ENCODE measurements at regions not wholly inside any gene's neighbourhood (a gene's known extent, or its start where the extent isn't known, plus 50 kb on each side); places are given as distances from the start of the nearest gene placed in this dataset.
"Not testable (repeated sequence)": the region's sequence is repeated elsewhere in the genome, so short reads cannot be mapped to it uniquely, and the experiment has no call there.

DNA sequence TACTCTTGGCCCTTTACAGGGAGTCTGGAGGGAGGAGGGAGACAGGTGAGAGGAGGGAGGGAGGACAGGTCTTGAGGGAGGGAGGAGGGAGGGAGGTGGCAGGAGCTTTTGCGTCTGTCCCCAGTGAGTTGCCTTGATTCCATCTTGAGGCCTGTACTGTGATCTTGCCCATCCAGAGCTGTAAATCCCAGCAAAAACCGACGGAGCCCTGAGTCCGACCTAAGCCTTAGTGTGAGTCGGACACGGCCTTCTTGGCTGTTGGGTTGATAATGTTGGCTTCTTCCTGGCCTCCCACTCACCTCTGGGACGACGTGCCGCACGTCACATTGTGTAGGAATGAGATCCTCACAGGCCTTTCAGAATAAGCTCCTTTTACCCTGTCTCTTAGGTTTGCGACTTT lies 72.5 kb downstream of the RGS12 start:
- no peak for DNase-seq (ENCODE audit: low spot score)

DNA sequence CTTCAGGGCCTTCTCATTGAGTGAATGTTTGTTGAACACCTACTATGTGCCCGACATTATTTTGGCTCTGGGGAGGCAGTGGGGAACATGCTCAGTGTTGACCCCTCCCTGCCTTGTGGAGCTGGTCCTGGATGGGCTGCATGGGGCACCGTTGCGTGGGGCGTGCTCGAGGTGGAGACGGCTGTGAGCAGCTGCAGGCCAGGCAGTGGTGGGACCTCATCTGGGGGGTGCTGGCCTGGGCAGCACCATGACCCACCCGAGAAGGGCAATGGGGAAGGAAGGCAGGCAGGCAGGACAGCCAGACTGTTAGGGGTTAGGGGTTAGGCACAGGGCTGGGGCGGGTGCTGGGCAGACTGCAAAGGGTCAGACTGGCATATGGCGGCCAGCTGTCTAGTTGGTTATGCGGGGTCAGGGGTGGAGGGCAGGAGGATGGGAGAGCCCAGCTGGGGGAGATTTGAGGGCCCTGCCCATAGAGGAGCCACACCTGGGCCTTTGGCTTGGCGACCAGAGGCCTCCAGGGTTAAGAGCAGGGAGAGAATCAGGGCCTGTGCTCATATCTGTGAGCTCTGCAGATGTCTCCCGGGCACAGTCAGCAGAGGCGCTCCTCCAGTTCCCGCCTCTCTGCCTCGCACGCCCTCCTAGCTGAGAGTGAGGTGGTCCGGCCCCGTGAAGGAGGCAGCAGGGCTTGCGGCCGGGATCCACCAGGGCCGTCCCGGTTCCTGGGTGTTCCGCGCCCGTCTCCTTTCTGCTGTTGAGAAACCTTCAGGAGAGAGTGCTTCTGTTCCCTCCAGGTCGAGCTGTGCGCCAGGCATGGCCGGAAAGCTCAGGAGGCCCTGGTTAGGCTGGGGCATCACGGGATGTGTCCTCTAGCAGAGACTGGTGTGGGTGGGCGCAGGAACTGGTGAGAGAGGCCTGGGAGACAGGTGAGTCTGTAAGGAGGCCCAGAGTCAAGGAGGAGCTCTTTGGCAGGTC lies 73.3 kb downstream of the RGS12 start:
- no peak for DNase-seq (ENCODE audit: low spot score)

DNA sequence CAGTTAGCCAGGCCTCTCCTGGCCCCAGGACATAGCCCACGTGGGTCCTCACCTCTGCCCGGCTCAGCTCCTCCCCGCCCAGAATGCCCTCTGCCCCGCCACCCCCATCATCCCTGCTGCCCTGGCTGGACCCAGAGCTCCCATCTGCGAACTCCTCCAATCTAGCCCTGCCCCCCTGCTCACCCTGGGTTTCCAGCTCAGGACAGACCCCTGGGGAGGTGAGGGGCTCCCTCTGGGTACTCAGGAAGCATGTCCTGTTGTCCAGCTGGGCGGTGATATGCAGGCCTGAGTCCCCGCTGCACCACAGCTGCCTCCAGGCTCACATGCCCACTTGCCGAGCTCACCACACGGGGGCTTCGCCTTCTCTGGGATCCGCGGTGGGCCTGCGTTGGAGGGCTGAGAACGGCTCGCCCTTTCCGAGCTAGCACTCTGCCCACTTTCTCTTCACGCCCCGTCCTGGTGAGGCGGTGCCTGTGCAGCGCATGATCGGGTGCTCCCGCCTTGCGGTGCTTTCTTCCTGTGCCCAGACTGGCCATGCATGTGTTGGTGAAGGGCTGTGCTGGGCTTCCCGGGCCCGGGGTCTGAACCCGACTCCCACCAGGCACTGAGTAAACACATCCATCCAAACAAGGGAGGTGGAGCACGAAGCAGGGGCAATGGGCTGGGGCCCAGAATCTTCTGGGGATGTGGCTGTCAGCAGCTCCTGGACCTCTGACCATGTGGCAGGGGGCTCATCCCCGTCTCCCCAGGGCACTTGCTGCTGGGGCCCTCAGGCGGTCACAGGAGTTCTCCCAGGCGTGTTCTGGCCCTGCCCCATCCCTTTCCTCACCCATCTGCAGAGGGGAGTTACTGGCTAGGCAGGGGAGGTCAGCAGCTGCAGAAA lies 74.3 kb downstream of the RGS12 start:
- DNase-seq (ENCODE audit: low spot score) = no peak

DNA sequence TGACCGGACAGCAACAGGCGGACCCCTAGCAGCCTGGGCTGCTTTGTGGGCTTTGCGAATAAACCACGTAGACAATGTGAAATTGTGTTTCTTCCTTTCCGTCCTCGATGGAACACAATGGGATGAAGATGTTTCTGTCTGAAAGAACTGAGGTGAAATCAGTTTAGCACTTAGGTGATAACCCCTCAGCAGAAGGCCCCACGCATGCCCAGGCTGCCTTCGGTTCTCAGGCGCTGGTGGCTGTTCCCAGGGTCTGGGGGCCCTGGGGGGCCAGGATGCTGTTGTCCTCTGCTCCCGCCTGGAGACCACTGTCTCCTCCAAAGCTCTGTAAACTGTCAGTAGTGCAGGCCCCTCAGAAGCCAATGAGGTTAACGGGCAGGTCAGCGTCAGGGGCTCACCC lies 73.9 kb upstream of the HGFAC start:
- no peak for DNase-seq (ENCODE audit: low spot score)

DNA sequence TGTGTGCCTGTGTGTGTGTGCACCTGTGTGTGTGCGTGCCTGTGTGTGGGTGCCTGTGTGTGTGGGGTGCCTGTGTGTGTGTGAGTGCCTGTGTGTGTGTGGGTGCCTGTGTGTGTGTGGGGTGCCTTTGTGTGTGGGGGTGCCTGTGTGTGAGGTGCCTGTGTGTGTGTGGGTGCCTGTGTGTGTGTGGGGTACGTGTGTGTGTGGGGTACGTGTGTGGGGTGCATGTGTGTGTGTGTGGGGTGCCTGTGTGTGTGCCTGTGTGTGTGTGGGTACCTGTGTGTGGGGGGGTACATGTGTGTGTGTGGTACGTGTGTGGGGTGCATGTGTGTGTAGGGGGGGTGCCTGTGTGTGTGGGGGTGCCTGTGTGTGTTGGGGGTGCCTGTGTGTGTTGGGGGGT lies 73.4 kb upstream of the HGFAC start:
- no peak for DNase-seq (ENCODE audit: low spot score)

DNA sequence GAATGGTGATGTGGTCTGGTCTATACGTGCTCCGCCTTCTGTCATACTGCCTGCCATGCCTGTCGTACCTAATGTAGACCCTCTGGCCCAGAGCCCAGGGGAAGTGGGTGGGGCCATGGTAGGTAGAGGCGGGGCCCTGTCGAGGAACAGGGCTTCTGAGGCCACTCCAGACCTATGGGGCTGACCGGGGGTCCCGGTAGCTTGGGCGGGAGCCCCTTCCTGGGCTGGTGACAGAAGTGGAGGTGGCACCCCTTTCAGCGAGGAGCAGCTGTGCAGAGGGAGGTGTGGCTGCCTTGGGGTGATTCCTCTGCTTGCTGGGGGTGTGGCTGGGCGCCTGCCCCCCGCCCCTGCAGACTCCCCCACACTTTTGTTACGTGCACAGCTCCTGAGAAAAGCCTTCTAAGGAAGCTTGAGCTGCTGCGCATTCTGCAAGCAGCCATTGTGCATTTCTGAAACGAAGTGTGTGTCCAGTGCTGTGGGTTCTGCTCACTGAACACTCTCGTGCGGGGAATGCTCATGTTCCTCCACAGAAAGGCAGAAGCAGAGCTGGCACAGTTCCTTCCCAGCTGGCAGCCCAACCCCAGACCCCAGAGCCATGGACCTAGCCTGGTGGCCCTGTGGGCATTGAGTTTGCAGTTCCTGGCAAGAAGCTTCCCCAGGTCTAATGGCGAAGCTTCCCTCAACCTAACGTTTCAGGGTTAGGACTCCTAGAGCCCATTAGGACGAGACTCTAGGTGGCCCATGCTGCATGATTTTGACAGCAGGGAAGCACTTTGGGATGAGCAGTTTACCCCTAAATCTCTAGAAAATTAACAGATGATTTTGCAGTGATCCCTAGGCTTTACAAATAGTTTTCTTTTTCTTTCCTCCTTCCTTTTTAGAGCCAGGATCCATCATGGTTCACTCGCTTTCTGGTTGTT lies 72.7 kb upstream of the HGFAC start:
- no peak for DNase-seq (ENCODE audit: low spot score)

DNA sequence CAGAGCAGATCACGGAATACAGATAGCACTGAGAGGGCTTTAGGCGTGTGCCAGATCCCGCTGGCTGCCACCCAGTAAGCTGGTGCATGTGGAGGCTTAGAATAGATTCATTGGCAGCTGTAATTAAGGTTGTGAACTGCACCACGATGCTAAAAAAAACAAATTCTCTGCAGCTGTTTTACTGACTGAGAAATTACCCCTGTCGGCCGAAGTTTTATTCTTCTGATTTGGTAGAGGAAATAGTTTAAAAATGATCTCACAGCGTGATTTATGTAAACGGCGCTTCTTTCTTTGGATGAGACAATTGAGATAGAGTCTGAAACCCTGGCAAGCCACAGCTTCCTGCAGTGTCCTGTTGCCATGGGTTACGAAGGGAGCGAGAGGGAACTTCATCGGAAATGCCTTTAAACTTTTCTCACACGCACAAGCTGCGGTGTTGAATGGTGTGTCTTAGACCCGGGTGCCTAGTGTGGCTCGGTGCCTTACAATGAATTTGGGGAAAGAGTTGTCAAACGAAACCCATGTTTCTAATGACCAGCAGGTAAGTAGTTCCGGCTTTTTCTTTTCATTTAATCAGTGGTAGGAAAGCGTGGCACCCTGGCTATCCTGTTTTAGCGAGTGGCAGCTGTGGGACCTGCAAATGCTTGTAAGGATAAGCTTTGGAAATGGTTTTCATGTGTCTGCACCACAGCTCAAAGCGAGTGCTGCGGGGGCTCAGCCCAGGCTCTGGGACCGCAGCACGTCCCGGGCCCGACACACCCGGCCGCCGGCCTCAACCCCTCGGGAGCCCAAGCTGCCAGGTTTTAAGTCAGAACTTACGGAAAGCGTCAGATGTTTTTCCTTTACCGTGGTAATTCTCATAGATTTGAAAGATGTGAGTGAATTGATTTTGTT lies 71.7 kb upstream of the HGFAC start:
- DNase-seq (ENCODE audit: low spot score) = no peak

DNA sequence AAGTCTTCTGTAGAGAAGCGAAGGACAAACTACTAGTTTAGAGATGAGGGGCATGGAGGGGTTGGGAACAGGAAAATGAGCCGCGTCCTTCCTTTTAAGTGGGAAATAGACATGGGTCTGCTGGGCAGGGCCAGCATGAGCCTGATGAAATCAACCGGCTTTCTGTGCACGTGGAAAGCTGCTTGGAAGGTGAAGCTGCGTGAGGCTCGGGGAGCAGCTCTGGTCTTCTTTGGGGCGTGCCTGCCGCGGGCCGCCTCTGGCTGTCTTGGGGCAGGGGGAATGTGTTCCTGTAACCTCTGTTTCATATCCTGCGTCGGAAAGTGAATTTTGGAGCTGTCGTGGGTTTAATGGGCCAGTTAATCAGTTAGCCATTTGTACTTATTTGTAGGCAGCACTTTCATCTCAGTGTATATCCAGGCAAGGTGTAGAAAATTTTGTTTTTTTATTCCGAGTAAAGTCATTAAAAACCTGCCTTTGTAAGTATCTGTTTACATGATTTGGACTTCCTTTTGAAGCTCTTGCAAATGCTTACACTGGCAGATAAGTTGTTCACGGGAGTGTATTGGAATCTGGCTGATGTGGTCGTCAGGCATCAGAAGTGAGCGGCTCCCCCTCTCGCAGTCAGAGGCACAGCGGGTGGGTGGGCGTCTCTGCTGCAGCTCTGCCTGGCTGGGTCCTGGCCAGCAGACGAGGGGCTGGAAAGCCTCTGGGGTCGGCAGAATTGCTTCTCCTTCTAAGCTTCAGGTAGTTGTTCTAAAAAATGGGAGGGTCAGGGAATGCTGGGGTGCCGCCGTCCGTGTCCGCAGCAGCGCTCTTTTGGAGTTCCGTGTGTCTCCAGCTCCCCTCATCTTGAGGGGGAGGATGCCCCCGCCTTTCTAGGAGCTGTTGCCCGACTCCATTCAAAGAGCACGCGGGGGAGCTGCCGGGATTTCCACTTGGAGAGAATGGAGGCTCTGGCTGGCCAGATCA lies 70.5 kb upstream of the HGFAC start:
- no peak for DNase-seq (ENCODE audit: low spot score)

DNA sequence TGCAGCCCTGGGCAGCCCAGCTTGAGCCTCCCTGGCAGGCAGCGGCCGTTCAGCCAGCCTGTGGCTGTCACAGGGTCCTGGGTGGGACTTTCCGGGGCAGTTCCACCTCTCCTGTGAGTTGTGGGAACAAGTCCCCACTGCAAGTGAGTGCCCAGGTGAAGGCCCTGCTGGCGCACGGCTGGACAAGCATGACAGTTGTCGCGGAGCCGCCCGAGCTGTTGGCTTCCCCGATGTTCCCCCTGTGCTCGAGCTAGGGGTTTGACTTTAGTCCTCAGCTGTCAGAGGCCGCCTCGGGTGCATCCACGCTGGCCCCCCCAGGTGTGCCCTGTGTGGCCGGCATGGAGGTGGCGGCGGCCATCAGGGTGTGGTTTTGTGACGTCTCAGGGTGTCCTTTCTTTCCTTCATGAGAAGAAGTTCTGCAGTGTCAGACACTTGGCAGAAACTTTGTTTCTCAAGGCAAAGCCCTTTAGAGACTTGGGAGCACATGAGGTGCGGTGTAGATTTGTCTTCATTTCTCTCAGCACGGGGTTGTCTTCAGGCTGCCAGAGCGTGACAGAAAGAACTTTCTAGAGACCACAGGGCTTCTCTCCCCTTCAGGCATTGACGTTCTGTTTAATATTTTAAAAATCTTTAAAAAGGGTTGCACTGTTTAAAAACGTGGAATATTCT lies 69.4 kb upstream of the HGFAC start:
- DNase-seq (ENCODE audit: low spot score) = no peak

DNA sequence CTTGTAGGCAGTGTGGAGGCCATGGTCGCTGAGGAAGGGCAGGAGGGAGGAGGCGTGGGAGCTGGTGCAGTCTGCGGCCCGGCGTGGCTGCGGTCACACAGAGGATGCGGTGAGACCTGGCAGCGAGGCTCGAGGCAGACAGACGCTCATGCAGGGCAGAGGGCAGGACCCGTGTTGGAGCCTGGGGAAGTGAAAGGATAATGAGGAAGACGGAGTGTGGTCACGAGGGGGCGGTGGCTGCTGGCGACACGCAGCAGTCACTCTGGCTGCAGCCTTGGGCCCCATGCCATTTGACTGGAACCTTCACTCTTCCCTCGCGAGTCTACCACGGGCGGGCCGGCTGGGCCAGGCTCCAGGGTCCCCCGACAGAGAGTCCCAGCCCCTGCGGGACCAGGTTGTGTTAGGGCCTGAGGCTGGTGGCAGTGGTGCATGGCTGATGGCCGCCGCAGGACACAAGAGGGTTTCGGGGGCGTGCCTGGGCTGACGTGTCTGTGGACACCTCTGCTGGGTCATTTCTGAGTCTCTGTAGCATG lies 68.8 kb upstream of the HGFAC start:
- DNase-seq (ENCODE audit: low spot score) = no peak

DNA sequence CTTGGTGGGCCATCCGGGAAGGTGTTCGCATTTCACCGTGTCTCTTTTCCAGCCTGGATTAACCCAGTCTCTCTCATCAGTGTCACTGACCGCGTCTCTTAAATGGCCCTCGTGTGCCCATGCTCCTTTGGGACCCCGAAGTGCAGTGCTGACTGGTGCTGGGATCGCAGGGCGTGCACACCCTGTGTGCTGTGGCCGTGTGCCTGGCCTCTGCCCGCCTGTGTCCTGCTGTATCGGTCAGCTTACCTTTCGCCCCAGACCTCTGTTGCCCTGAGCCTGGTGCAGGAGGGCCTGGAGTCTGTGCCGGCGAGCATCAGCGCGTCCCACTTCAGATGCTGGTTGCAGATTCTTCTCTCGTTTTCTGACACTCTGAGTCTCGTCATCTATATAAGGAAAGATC lies 68.3 kb upstream of the HGFAC start:
- no peak for DNase-seq (ENCODE audit: low spot score)

DNA sequence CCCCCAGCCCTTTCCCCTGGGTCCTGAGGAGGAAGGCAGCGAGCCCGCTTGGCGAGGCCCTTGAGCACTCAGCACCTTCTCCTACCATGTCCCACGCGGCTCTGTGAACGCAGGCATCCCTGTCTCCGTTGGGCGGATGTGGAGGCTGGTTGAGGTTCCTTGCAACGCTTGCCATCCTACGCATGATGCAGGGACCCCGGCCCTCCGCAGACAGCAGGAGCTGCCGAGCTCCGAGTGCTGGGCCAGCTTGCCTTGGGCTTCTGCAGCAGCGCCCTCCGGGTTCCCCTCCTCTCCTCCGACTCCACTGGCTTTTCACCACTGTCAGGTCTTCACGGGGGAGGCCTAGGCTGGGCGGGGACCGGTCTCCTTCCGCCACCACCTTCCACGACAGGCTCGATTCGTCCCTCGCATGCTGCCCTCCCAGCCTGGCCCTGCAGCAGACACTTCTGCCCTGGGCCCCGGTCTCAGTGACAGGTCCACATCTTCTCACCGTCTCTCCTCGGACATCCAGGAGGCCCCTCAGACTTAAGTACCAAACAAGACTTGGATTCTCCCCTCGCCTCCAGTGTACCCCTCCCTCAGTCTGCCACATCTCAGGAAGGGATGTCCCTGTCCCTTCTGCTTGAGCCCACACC lies 67.6 kb upstream of the HGFAC start:
- DNase-seq (ENCODE audit: low spot score) = no peak

DNA sequence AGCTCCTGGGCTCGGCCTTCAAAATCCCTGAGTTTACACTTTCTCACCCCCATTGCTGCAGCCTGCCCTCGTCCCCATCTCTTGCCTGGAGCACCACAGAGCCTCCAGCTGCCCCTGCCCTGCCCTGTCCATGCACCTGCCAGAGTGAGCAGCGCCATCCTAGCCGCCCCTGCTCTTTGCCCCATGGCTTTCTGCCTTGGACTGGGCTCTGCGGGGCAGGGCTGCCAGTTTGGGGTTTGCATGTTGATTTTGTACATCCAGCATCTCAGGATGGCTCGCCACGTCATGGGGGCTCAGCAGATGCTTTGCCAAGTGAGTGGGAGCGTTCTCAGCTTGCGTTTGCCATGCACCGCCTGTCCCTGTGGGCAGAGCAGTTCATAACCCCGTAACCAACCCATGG lies 67.1 kb upstream of the HGFAC start:
- no peak for DNase-seq (ENCODE audit: low spot score)

DNA sequence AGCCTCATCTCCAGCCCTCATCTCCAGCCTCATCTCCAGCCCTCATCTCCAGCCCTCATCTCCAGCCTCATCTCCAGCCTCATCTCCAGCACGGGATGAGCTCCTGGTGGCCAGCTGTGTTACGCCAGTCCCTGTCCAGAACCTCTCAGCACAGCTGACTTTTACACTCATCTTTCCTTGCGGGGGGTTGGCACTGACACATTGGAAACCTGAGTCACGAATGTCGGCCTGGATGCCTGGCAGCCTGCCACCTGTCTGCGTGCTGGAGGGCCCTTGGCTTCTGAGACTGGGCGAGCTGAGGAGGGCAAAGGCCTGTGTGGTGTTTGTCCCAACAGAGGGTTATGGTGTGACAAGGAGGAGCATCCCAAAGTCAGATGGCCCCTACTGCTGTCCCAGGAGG lies 66.1 kb upstream of the HGFAC start:
- no peak for DNase-seq (ENCODE audit: low spot score)

DNA sequence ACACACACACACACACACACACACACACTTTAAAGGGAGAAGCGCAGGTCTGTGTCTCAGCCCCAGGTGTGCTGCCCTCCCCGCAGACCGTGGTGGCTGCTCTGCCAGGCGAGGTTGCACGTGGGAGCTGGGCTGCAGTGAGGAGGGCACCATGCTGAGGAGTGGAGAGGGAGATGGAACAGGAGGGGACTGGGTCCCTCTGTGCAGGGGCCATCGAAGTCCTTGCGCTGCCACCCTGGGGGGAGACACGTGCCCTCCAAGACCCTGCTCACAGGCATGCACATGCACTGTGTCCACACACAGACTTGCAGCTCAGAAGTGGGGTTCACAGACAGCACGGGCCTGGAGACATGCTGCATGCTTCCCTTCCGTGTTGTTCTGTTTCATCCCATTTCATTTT lies 65.5 kb upstream of the HGFAC start:
- DNase-seq (ENCODE audit: low spot score) = no peak

DNA sequence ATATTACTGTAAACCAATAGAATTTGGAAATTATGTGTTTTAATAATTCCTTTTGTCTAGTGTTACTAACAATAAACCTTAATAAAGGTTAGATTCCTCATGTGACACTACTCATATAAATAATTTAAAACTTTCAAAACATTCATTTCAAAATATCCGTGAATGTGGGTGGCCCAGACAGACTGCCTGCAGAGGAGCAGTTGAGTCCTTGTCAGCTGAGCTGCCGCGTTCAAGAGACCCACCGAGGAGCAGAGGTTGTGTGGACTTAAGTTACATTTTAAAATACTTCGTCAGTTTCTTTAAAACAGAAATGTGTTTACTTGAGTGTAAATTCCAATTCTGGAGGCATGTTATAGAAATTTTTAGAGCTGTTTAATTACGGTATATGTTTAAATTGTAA lies 64.2 kb upstream of the HGFAC start:
- no peak for DNase-seq (ENCODE audit: low spot score)

DNA sequence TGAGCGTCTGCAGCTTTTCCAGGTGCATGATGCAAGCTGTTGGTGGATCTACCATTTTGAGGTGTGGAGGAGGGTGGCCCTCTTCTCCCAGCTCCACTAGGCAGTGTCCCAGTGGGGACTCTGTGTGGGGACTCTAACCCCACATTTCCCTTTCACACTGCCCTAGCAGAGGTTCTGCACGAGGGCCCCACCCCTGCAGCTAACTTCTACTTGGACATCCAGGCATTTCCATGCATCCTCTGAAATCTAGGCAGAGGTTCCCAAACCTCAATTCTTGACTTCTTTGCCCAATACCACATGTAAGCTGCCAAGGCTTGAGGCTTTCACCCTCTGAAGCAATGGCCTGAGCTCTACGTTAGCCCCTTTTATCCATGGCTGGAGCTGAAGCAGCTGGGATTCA lies 61.4 kb upstream of the HGFAC start:
- DNase-seq (ENCODE audit: low spot score) = not testable (repeated sequence)

DNA sequence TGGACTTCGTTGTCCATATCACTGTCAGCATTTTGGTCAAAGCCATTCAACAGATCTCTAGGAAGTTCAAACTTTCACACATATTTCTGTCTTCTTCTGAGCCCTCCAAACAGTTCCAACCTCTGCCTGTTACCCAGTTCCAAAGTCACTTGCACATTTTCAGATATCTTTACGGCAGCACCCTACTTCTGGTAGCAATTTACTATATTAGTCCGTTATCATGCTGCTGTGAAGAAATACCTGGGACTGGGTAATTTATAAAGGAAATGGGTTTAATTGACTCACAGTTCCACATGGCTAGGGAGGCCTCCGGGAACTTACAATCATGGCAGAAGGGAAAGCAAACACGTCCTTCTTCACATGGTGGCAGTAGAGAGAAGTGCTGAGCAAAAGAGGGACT lies 60.6 kb upstream of the HGFAC start:
- DNase-seq (ENCODE audit: low spot score) = not testable (repeated sequence)
